H1 (cell line): ENCODE measurements at regions not wholly inside any gene's neighbourhood (a gene's known extent, or its start where the extent isn't known, plus 50 kb on each side); places are given as distances from the start of the nearest gene placed in this dataset.
A peak's percentile ranks its signal among the peaks of the same experiment; 100 is the strongest.

ENCODE experiments used
- CTCF ChIA-PET: fragments of 300-600 bp; sonication (Branson Sonifier 250); formaldehyde crosslinking; loops from one replicate; lab custom pipeline; 2021; ENCODE audit not compliant: partially characterized antibody; lab: Charles Lee
- POLR2A ChIA-PET: fragments of 300-600 bp; sonication (Branson Sonifier 250); formaldehyde crosslinking; loops from one replicate; lab custom pipeline; 2021; ENCODE audit warnings: inconsistent platforms; ENCODE audit not compliant: partially characterized antibody; lab: Charles Lee
- DNase-seq, 2 experiments: peaks; one replicate each; pipeline versions ENCODE4 v3.0.0 to v3.0.0-alpha.2; 2010 to 2022; ENCODE audit warnings: low spot score in 2 of 2, low read depth in 1 of 2, mixed read lengths in 1 of 2
- FAIRE-seq: peaks from 2 replicates; lab custom pipeline; 2011; peaks lifted over from hg19 to GRCh38; lab: Jason Lieb, UNC
- H2AFZ ChIP-seq: 2 replicates; pipeline ENCODE4 v1.8.1; 2012; ENCODE audit warnings: low read length, inconsistent platforms
- H2AK5ac ChIP-seq: 2 replicates; pipeline ENCODE4 v1.6.1; 2013; ENCODE audit warnings: low read depth, low read length
- H2BK120ac ChIP-seq: replicated peaks from 2 replicates; pipeline ENCODE3; 2013; ENCODE audit warnings: low read depth, low read length, inconsistent platforms
- H2BK12ac ChIP-seq: 2 replicates; pipeline ENCODE4 v1.6.1; 2013; ENCODE audit warnings: low read depth, low read length
- H2BK15ac ChIP-seq: 2 replicates; pipeline ENCODE4 v1.6.1; 2013; ENCODE audit warnings: low read length
- H2BK20ac ChIP-seq: 2 replicates; pipeline ENCODE4 v1.6.1; 2013; ENCODE audit warnings: low read length
- H2BK5ac ChIP-seq: 2 replicates; pipeline ENCODE4 v1.6.1; 2013; ENCODE audit warnings: low read depth, low read length
- H3K14ac ChIP-seq: 2 replicates; pipeline ENCODE4 v1.6.1; 2013; ENCODE audit warnings: inconsistent platforms; ENCODE audit not compliant: insufficient read length
- H3K18ac ChIP-seq: 2 replicates; pipeline ENCODE4 v1.6.1; 2013; ENCODE audit warnings: low read length; ENCODE audit errors: extremely low read depth
- H3K23ac ChIP-seq: 2 replicates; pipeline ENCODE4 v1.6.1; 2013; ENCODE audit warnings: inconsistent platforms; ENCODE audit not compliant: insufficient read length
- H3K23me2 ChIP-seq: 2 replicates; pipeline ENCODE4 v1.6.1; 2013; ENCODE audit warnings: low read depth, low read length
- H3K27ac ChIP-seq: 2 replicates; pipeline ENCODE4 v1.6.1; 2011; ENCODE audit warnings: low read depth, low read length, inconsistent platforms
- H3K27me3 ChIP-seq, 4 experiments: replicated peaks in 1 of 4; 1 replicate in 1 of 4; 2 replicates in 3 of 4; pipeline versions ENCODE4 v1.6.1 to v1.8.1; 2011 to 2013; ENCODE audit warnings: low read length in 3 of 4, mild to moderate bottlenecking in 3 of 4, inconsistent platforms in 2 of 4, mixed read lengths in 2 of 4, moderate library complexity in 1 of 4; ENCODE audit not compliant: control insufficient read depth in 3 of 4, insufficient read depth in 3 of 4; ENCODE audit errors: extremely low read depth in 1 of 4
- H3K36me3 ChIP-seq, 4 experiments: 2 replicates each; pipeline versions ENCODE4 v1.6.1 to v1.8.1; 2011 to 2013; ENCODE audit warnings: mild to moderate bottlenecking in 4 of 4, low read length in 3 of 4, moderate library complexity in 2 of 4, control low read depth in 1 of 4, inconsistent platforms in 1 of 4; ENCODE audit not compliant: insufficient read depth in 4 of 4, control insufficient read depth in 2 of 4
- H3K4ac ChIP-seq: replicated peaks from 2 replicates; pipeline ENCODE3; 2013; ENCODE audit warnings: low read length, low read depth, mixed read lengths, inconsistent platforms; ENCODE audit not compliant: insufficient read length
- H3K4me1 ChIP-seq, 4 experiments: replicated peaks in 1 of 4; 1 replicate in 1 of 4; 2 replicates in 3 of 4; pipeline versions ENCODE4 v1.6.1 to v1.8.1; 2011 to 2013; ENCODE audit warnings: low read length in 3 of 4, inconsistent platforms in 2 of 4, mixed read lengths in 1 of 4; ENCODE audit not compliant: insufficient read depth in 4 of 4, control insufficient read depth in 3 of 4
- H3K4me2 ChIP-seq, 2 experiments: 2 replicates each; pipeline versions ENCODE4 v1.6.1 to v1.8.1; 2011 to 2013; ENCODE audit warnings: low read depth in 2 of 2, low read length in 2 of 2, control low read depth in 1 of 2, inconsistent platforms in 1 of 2, mild to moderate bottlenecking in 1 of 2; ENCODE audit not compliant: insufficient read depth in 1 of 2
- H3K4me3 ChIP-seq, 4 experiments: fragments of 200-600, 300-600 bp in 1 of 4; sonication (generic), shearing (Covaris generic), sonication (Bioruptor Twin) in 1 of 4; 2 replicates each; pipeline versions ENCODE4 v1.5.1 to v1.8.1; 2011 to 2016; ENCODE audit warnings: low read length in 4 of 4, low read depth in 3 of 4, control low read depth in 2 of 4, inconsistent platforms in 2 of 4, mild to moderate bottlenecking in 2 of 4, mixed read lengths in 1 of 4, moderate library complexity in 1 of 4; ENCODE audit not compliant: insufficient read depth in 2 of 4; ENCODE audit errors: extremely low read depth in 1 of 4
- H3K56ac ChIP-seq: replicated peaks from 2 replicates; pipeline ENCODE3; 2013; ENCODE audit warnings: low read depth, mild to moderate bottlenecking, mixed read lengths, low read length, inconsistent platforms; ENCODE audit not compliant: insufficient read length
- H3K79me1 ChIP-seq: 2 replicates; pipeline ENCODE4 v1.6.1; 2013; ENCODE audit warnings: low read depth, low read length, control low read depth
- H3K79me2 ChIP-seq, 2 experiments: 2 replicates each; pipeline versions ENCODE4 v1.6.1 to v1.8.1; 2012 to 2013; ENCODE audit warnings: low read length in 2 of 2, mild to moderate bottlenecking in 2 of 2, inconsistent platforms in 1 of 2; ENCODE audit not compliant: insufficient read depth in 2 of 2, control insufficient read depth in 1 of 2
- H3K9ac ChIP-seq, 4 experiments: replicated peaks in 1 of 4; 1 replicate in 1 of 4; 2 replicates in 3 of 4; pipeline versions ENCODE4 v1.6.1 to v1.8.1; 2011 to 2013; ENCODE audit warnings: low read depth in 3 of 4, low read length in 3 of 4, control low read depth in 2 of 4, mild to moderate bottlenecking in 2 of 4, moderate library complexity in 2 of 4, inconsistent platforms in 1 of 4; ENCODE audit errors: extremely low read depth in 1 of 4
- H3K9me3 ChIP-seq, 2 experiments: 2 replicates each; pipeline versions ENCODE4 v1.6.1 to v1.8.1; 2012 to 2013; ENCODE audit warnings: mild to moderate bottlenecking in 2 of 2, moderate library complexity in 2 of 2, control low read depth in 1 of 2, inconsistent platforms in 1 of 2, low read depth in 1 of 2, low read length in 1 of 2, mixed read lengths in 1 of 2; ENCODE audit not compliant: insufficient read depth in 2 of 2
- H4K20me1 ChIP-seq, 2 experiments: replicated peaks in 1 of 2; 2 replicates each; pipeline versions ENCODE3 to v1.8.1; 2011 to 2013; ENCODE audit warnings: inconsistent platforms in 2 of 2, low read length in 2 of 2, mild to moderate bottlenecking in 1 of 2; ENCODE audit not compliant: insufficient read depth in 2 of 2, control insufficient read depth in 1 of 2
- H4K5ac ChIP-seq: 2 replicates; pipeline ENCODE4 v1.6.1; 2013; ENCODE audit warnings: low read length, low read depth, mixed read lengths, inconsistent platforms; ENCODE audit not compliant: insufficient read length
- H4K8ac ChIP-seq: 2 replicates; pipeline ENCODE4 v1.8.0; 2013; ENCODE audit warnings: mild to moderate bottlenecking, moderate library complexity, low read length, inconsistent platforms; ENCODE audit not compliant: insufficient read depth; ENCODE audit errors: extremely low read depth
- H4K91ac ChIP-seq: replicated peaks from 2 replicates; pipeline ENCODE3; 2013; ENCODE audit warnings: low read length, mixed read lengths, inconsistent platforms; ENCODE audit not compliant: insufficient read length
- BACH1 ChIP-seq: IDR thresholded peaks from 2 replicates; pipeline ENCODE4 v1.6.1; 2012; ENCODE audit warnings: low read length, improper control_type of control experiment
- CBX8 ChIP-seq: fragments of 300-800, 300-1000 bp; sonication (generic); IDR thresholded peaks from 2 replicates; pipeline ENCODE4 v1.7.1; 2016; ENCODE audit warnings: low read depth, low read length, borderline replicate concordance
- EGR1 ChIP-seq: IDR thresholded peaks from 2 replicates; pipeline ENCODE4 v1.6.1; 2011; ENCODE audit warnings: low read depth, low read length, borderline replicate concordance
- EP300 ChIP-seq, 2 experiments: IDR thresholded peaks; 1 replicate in 1 of 2; 2 replicates in 1 of 2; pipeline ENCODE4 v1.6.1; 2011 to 2012; ENCODE audit warnings: low read depth in 2 of 2, low read length in 2 of 2, mild to moderate bottlenecking in 2 of 2, borderline replicate concordance in 1 of 2, inconsistent platforms in 1 of 2, moderate library complexity in 1 of 2
- GTF2F1 ChIP-seq: IDR thresholded peaks from 2 replicates; pipeline ENCODE4 v1.6.1; 2012; ENCODE audit warnings: low read depth, low read length, improper control_type of control experiment, borderline replicate concordance
- JUND ChIP-seq: IDR thresholded peaks from 2 replicates; pipeline ENCODE4 v1.6.1; 2011; ENCODE audit warnings: mild to moderate bottlenecking, improper control_type of control experiment, low read length
- MAFK ChIP-seq: IDR thresholded peaks from 2 replicates; pipeline ENCODE4 v1.6.1; 2012; ENCODE audit warnings: low read depth, mild to moderate bottlenecking, improper control_type of control experiment, low read length
- NRF1 ChIP-seq: IDR thresholded peaks from 2 replicates; pipeline ENCODE4 v1.6.1; 2011; ENCODE audit warnings: mild to moderate bottlenecking, low read depth, low read length, improper control_type of control experiment
- RAD21 ChIP-seq, 2 experiments: IDR thresholded peaks in 1 of 2; conservative IDR thresholded peaks in 1 of 2; 2 replicates each; pipeline ENCODE4 v1.6.1; 2011; ENCODE audit warnings: low read depth in 2 of 2, low read length in 2 of 2, improper control_type of control experiment in 1 of 2, inconsistent platforms in 1 of 2, mild to moderate bottlenecking in 1 of 2, moderate library complexity in 1 of 2
- RXRA ChIP-seq: IDR thresholded peaks from 2 replicates; pipeline ENCODE4 v1.6.1; 2011; ENCODE audit warnings: low read depth, mild to moderate bottlenecking, low read length, moderate library complexity; ENCODE audit not compliant: insufficient read depth
- SAP30 ChIP-seq: fragments of 300-600 bp; sonication (generic); IDR thresholded peaks from 2 replicates; pipeline ENCODE4 v1.7.1; 2012; ENCODE audit warnings: low read length, moderate library complexity, mild to moderate bottlenecking, inconsistent platforms; ENCODE audit not compliant: insufficient read depth, insufficient replicate concordance
- WGBS, 2 experiments: shearing (Covaris generic) in 1 of 2; methylation state at CpG; one replicate each; pipeline versions ENCODE4 v1.1.6 to v1.1.7; 2013 to 2015; ENCODE audit warnings: low lambda C conversion rate in 2 of 2, mixed read lengths in 2 of 2, inconsistent platforms in 1 of 2, low coverage in 1 of 2, missing lambda C conversion rate in 1 of 2; ENCODE audit not compliant: insufficient replicate concordance in 2 of 2, insufficient coverage in 1 of 2, insufficient read length in 1 of 2; ENCODE audit errors: extremely low coverage in 1 of 2, missing lambda C conversion rate in 1 of 2; 5-methylcytosine and 5-hydroxymethylcytosine counted together
- TF ChIP-seq, protein P1 (sequence below): IDR thresholded peaks from 2 replicates; pipeline ENCODE4 v1.6.1; 2011; ENCODE audit warnings: low read length, improper control_type of control experiment

DNA sequence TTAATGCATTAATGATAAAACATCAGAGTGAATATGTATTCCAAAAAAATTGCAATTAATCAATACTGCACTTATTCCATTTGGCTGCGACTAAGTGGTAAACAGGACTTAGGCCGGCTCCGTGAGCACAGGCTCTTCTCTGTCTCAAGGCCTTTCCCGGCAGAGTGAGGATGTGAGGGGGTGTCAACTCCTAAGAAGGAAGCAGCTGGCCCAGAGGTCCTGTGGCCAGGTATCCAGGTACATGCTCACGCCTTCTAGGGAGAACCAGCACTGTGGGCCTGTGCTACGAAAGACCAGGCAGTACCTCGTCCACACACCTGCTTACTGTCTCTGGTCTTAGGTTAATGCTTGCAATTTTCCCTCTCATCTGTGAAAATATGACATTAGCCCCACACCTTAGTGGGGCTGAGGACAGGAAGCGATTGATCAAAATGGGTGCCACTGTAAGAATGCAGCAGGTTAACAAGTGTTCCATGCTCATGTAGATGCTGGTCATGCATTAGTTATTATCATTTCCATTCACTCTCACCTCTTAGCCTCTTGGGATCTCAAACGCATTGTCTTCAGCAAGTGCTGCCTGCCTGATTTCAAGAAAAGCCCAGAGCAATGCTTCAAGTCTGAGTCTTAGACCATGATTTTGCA, 175.3 kb downstream of the ABHD5 start:
- no peak overlapping the region for H2BK12ac ChIP-seq
- WGBS, 2 experiments = 93% methylated on average over 9 of the region's 9 CpGs; no CpG with 5 or more reads in 1 of the 2 experiments
- H3K4me3 ChIP-seq = no peak overlapping the region
- no peak overlapping the region for H3K18ac ChIP-seq
- H3K9ac ChIP-seq = no peak overlapping the region
- no peak overlapping the region for H2AFZ ChIP-seq
- no peak overlapping the region for H3K14ac ChIP-seq
- no peaks in the 10 kb centered on the region for H3K79me1 ChIP-seq
- H3K4me2 ChIP-seq = no peak overlapping the region
- H3K23me2 ChIP-seq = no peaks in the 10 kb centered on the region
- H4K5ac ChIP-seq = no peak overlapping the region
- no peaks in the 10 kb centered on the region for H4K20me1 ChIP-seq
- H2BK5ac ChIP-seq = no peak overlapping the region
- H2BK20ac ChIP-seq = no peak overlapping the region
- POLR2A ChIA-PET = interaction anchor here (0.6 kb wide), 1 partner anchor 301 kb away, joined by 3 read pairs; no protein-coding TSS in a partner anchor
- H3K4me1 ChIP-seq = no peaks in the 10 kb centered on the region; a peak in 2 of 7 replicates
- no peaks in the 10 kb centered on the region for H3K79me2 ChIP-seq
- H3K9me3 ChIP-seq = no peaks in the 10 kb centered on the region
- H4K91ac ChIP-seq = no peak overlapping the region
- H3K4ac ChIP-seq = no peak overlapping the region
- CTCF ChIA-PET = interaction anchor here (0.6 to 8.7 kb wide), 7 partner anchors 8 to 369 kb away, joined by 3 to 88 read pairs (median 4); no protein-coding TSS in a partner anchor
- no peaks in the 10 kb centered on the region; a peak in 1 of 7 replicates for H3K27me3 ChIP-seq
- no peaks in the 10 kb centered on the region for H3K36me3 ChIP-seq
- H3K56ac ChIP-seq = no peak overlapping the region
- peak in 1 of 2 experiments; percentile 30 for DNase-seq
- no peak overlapping the region for H2BK15ac ChIP-seq
- no peak overlapping the region for H3K23ac ChIP-seq
- no peak overlapping the region for H4K8ac ChIP-seq
- H2AK5ac ChIP-seq = no peak overlapping the region
- H3K27ac ChIP-seq = no peak overlapping the region
- no peak for FAIRE-seq
- no peak overlapping the region for H2BK120ac ChIP-seq
- TF ChIP-seq RAD21 (IDR thresholded peaks at IDR 0.05 in 1 of 2, conservative IDR thresholded peaks at IDR 0.05 in 1 of 2; ENCODE audit: low read depth in 2 of 2, low read length in 2 of 2) = no peak
- TF ChIP-seq, protein P1, sequence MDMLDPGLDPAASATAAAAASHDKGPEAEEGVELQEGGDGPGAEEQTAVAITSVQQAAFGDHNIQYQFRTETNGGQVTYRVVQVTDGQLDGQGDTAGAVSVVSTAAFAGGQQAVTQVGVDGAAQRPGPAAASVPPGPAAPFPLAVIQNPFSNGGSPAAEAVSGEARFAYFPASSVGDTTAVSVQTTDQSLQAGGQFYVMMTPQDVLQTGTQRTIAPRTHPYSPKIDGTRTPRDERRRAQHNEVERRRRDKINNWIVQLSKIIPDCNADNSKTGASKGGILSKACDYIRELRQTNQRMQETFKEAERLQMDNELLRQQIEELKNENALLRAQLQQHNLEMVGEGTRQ = no peak
- TF ChIP-seq RXRA = no peak
- TF ChIP-seq NRF1 = no peak
- TF ChIP-seq JUND = no peak
- no peak for TF ChIP-seq BACH1
- TF ChIP-seq GTF2F1 = no peak
- TF ChIP-seq CBX8 = no peak
- no peak for TF ChIP-seq EGR1
- TF ChIP-seq EP300 (IDR thresholded peaks at IDR 0.05; ENCODE audit: borderline replicate concordance in 1 of 2, low read depth in 2 of 2, low read length in 2 of 2) = no peak
- no peak for TF ChIP-seq MAFK
- TF ChIP-seq SAP30 = no peak
